Osteoblast (primary cell): ENCODE measurements at regions not wholly inside any gene's neighbourhood (a gene's known extent, or its start where the extent isn't known, plus 50 kb on each side); places are given as distances from the start of the nearest gene placed in this dataset.

ENCODE experiments used
- DNase-seq: peaks from one replicate; pipeline ENCODE4 v3.0.0; 2011; ENCODE audit warnings: low spot score, mixed read lengths; ENCODE audit not compliant: insufficient read length; ENCODE audit errors: missing footprints
- H2AFZ ChIP-seq: 2 replicates; pipeline ENCODE4 v1.6.0; 2011; ENCODE audit warnings: mild to moderate bottlenecking, low read length
- H3K27ac ChIP-seq: 2 replicates; pipeline ENCODE4 v1.5.1; 2011; ENCODE audit warnings: mild to moderate bottlenecking, low read depth, low read length, moderate library complexity
- H3K27me3 ChIP-seq: 2 replicates; pipeline ENCODE4 v1.6.0; 2012; ENCODE audit warnings: mild to moderate bottlenecking, control low read depth, inconsistent platforms, low read length, moderate library complexity; ENCODE audit not compliant: insufficient read depth
- H3K36me3 ChIP-seq: 2 replicates; pipeline ENCODE4 v1.5.1; 2011; ENCODE audit warnings: mild to moderate bottlenecking, low read length, control low read depth, moderate library complexity; ENCODE audit not compliant: insufficient read depth
- H3K4me1 ChIP-seq: 2 replicates; pipeline ENCODE4 v1.5.1; 2011; ENCODE audit warnings: mild to moderate bottlenecking, low read length, control low read depth, moderate library complexity; ENCODE audit not compliant: insufficient read depth
- H3K4me2 ChIP-seq: 2 replicates; pipeline ENCODE4 v1.6.0; 2011; ENCODE audit warnings: mild to moderate bottlenecking, low read length; ENCODE audit not compliant: insufficient read depth
- H3K4me3 ChIP-seq: fragments of 200-600 bp; sonication (generic); 3 replicates; pipeline ENCODE4 v1.5.1; 2012; ENCODE audit warnings: mild to moderate bottlenecking, low read length, inconsistent platforms; ENCODE audit not compliant: insufficient read depth
- H3K79me2 ChIP-seq: 2 replicates; pipeline ENCODE4 v1.6.0; 2012; ENCODE audit warnings: mild to moderate bottlenecking, low read length, control low read depth, inconsistent platforms; ENCODE audit not compliant: insufficient read depth
- H3K9me3 ChIP-seq: 2 replicates; pipeline ENCODE4 v1.5.1; 2011; ENCODE audit warnings: low read depth, low read length, control low read depth
- H4K20me1 ChIP-seq: 2 replicates; pipeline ENCODE4 v1.6.0; 2012; ENCODE audit warnings: mild to moderate bottlenecking, low read length, control low read depth; ENCODE audit not compliant: insufficient read depth
- TF ChIP-seq, protein P1 (sequence below): IDR thresholded peaks from 2 replicates; pipeline ENCODE4 v1.5.1; 2011; ENCODE audit warnings: mild to moderate bottlenecking, low read depth, low read length, moderate library complexity; ENCODE audit errors: extremely low read depth

GRCh38 chr5:144548936-144549335 is 378.3 kb downstream of the KCTD16 start:
- no peaks in the 10 kb centered on the region for H3K4me1 ChIP-seq
- no peak overlapping the region for H3K4me3 ChIP-seq
- H4K20me1 ChIP-seq = no peaks in the 10 kb centered on the region
- H3K27me3 ChIP-seq = no peaks in the 10 kb centered on the region
- H3K36me3 ChIP-seq = no peaks in the 10 kb centered on the region
- H3K9me3 ChIP-seq = no peaks in the 10 kb centered on the region
- TF ChIP-seq, protein P1, sequence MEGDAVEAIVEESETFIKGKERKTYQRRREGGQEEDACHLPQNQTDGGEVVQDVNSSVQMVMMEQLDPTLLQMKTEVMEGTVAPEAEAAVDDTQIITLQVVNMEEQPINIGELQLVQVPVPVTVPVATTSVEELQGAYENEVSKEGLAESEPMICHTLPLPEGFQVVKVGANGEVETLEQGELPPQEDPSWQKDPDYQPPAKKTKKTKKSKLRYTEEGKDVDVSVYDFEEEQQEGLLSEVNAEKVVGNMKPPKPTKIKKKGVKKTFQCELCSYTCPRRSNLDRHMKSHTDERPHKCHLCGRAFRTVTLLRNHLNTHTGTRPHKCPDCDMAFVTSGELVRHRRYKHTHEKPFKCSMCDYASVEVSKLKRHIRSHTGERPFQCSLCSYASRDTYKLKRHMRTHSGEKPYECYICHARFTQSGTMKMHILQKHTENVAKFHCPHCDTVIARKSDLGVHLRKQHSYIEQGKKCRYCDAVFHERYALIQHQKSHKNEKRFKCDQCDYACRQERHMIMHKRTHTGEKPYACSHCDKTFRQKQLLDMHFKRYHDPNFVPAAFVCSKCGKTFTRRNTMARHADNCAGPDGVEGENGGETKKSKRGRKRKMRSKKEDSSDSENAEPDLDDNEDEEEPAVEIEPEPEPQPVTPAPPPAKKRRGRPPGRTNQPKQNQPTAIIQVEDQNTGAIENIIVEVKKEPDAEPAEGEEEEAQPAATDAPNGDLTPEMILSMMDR = no peak
- H2AFZ ChIP-seq = no peak overlapping the region
- no peaks in the 10 kb centered on the region for H3K79me2 ChIP-seq
- H3K4me2 ChIP-seq = no peak overlapping the region
- no peak overlapping the region for H3K27ac ChIP-seq
- DNase-seq = no peak

DNA sequence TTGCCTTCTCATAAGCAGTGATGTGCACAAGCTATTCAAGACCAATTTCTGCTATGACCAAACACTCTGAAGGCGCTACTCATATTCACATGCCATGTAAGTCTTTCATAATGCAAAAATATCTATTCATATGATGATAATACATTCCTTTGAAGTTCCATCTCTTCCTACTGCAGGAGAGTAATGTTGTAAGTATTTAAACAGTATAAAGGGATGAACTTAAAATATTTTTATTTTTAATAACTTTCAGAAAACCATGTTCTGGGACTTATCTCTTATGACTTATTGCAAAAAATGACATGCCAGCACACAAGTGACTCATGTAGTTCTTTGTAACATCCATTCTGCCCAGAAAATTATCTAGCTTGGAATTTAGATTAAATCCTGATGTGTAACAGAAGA is 376.4 kb downstream of the KCTD16 start:
- H3K36me3 ChIP-seq = no peaks in the 10 kb centered on the region
- H3K27me3 ChIP-seq = no peaks in the 10 kb centered on the region
- no peaks in the 10 kb centered on the region for H3K79me2 ChIP-seq
- H3K4me3 ChIP-seq = no peak overlapping the region
- no peaks in the 10 kb centered on the region for H3K9me3 ChIP-seq
- H2AFZ ChIP-seq = no peak overlapping the region
- no peak for DNase-seq
- H3K4me1 ChIP-seq = no peaks in the 10 kb centered on the region
- H4K20me1 ChIP-seq = no peaks in the 10 kb centered on the region
- no peak overlapping the region for H3K4me2 ChIP-seq
- no peak overlapping the region for H3K27ac ChIP-seq
- TF ChIP-seq, protein P1 = no peak

- no peaks in the 10 kb centered on the region for H3K27me3 ChIP-seq
- TF ChIP-seq, protein P1 = no peak
- no peaks in the 10 kb centered on the region for H3K79me2 ChIP-seq
- H3K27ac ChIP-seq = no peak overlapping the region
- H3K4me2 ChIP-seq = no peak overlapping the region
- H3K9me3 ChIP-seq = no peaks in the 10 kb centered on the region
- no peak overlapping the region for H3K4me3 ChIP-seq
- H2AFZ ChIP-seq = no peak overlapping the region
- H3K4me1 ChIP-seq = no peaks in the 10 kb centered on the region
- no peaks in the 10 kb centered on the region for H3K36me3 ChIP-seq
- DNase-seq = no peak
- H4K20me1 ChIP-seq = no peaks in the 10 kb centered on the region
Measured at GRCh38 chr5:144538845-144539244, 368.2 kb downstream of the KCTD16 start.
